Hematopoietic multipotent progenitor cell treated with erythropoietin and hydrocortisone succinate and interleukin-3 and kit ligand, for 17 days (in vitro differentiated cells): ENCODE measurements at regions not wholly inside any gene's neighbourhood (a gene's known extent, or its start where the extent isn't known, plus 50 kb on each side); places are given as distances from the start of the nearest gene placed in this dataset.
"Not testable (repeated sequence)": the region's sequence is repeated elsewhere in the genome, so short reads cannot be mapped to it uniquely, and the experiment has no call there.

Source experiments
- DNase-seq: peaks from one replicate; pipeline ENCODE4 v3.0.0-alpha.2; 2015; ENCODE audit warnings: low spot score

DNA sequence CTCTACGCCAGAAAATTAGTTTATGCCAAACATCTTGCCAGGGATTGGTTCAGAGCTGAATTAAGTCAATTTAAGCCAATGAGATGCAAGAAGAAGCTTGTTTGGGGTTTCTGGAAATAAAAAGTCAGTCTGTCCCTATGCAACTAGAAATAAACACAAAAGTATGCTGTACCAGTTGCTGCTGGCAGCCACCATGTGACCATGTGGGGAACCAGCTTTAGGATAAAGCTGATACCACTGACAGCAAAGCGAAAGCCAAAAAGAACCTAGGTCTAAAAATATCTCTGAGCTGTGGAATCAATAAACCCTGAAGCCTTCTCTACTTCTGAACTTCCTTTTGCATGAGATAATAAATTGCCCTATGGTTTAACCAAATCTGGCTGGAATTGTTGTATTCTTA, 181.8 kb upstream of the PARD3B start:
- DNase-seq: no peak

- DNase-seq: no peak
These were observed 180.3 kb upstream of the PARD3B start for GRCh38 chr2:204364860-204365535.

DNA sequence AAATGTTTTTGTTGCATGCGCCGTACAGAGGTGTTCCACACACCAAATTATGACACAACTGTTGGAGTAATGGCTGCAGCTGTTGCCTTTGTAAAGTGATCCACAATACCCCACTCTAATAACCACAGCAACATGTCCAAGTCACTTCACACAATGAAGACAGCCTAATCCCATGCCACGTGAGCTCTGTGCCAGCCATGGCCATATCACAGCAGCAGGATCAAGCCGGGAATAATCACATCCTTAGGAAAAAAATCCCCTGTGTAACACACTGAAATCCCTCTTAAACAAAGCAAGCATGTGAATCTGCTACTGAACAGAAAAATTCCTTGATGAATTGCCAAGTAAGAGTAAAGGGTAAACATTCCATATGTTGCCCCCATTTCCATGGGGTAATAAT, 179.5 kb upstream of the PARD3B start:
- DNase-seq: no peak

- no peak for DNase-seq
These were observed 177.8 kb upstream of the PARD3B start for GRCh38 chr2:204367466-204367865.

GRCh38 chr2:204370172-204370718, 175.0 kb upstream of the PARD3B start:
- no peak for DNase-seq

DNA sequence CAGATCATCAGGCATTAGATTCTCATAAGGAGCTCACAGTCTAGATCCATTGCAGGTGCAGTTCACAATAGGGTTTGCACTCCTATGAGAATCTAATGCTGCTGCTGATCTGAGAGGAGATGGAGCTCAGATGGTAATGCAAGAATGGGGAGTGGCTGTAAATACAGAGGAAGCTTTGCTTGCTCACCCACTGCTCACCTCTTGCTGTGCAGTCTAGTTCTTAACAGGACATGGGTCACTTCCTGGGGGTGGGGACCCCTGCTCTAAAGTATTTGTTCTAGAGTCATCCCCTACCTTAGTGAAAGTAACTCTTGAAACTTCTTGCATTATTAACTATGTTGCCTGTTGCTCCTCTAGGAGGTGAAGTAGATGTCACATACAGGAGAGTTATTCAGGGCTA, 171.3 kb upstream of the PARD3B start:
- no peak for DNase-seq

DNA sequence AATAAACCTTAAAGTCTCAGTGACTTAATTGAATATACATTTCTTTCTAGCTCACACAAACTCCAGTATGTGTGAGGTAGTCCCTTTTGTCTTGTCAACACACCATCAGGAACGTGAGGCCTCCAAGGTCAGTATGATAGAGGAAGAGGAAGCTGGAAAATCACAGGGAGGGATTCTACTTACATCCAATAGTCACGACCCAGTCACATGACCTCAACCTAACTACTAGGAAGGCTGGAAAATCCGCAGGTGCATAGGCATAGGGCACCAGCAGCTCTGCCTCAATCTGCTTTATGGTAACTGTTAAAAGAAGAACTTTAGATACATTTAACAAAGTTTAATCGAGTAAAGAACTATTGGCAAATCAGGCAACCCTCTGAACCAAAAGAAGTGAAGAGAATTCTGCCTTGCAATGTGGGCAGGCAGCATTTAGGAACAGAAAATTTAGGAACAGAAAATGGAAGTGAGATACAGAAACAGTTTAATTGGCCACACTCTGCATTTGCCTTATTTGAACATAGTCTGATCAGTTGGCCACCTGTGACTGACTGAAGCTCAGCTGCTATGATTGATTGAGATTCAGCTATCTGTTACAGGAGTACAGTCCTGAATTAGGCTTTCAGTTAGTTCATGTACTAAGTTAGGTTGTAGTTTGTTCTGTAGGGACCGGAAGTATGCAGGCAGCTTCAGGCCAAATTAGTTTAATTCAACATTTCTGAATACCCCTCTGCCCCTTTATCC, 165.0 kb upstream of the PARD3B start:
- no peak for DNase-seq

DNA sequence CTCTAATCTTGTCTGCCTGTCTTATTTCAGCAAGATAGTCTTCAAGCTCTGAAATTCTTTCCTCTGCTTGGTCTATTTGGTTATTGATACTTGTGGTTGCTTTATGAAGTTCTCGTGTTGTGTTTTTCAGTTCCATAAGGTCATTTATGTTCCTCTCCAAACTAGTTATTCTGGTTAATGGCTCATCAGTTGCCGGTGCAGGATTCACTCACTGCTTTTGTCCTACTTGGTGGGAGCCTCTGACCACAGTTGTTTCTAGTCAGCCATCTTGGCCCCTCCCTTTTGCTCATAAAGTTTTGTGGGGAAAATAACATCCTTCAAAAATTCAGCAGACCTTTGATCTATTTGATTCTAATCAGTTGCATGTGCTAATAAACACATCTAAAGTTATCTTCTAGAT, 158.6 kb upstream of the PARD3B start:
- DNase-seq: no peak

- no peak for DNase-seq
These were observed 156.2 kb upstream of the PARD3B start for GRCh38 chr2:204389120-204389519.

- no peak for DNase-seq
These were observed 155.4 kb upstream of the PARD3B start for GRCh38 chr2:204389856-204390255.

- DNase-seq: no peak
These were observed 149.7 kb upstream of the PARD3B start for GRCh38 chr2:204395539-204395938.

DNA sequence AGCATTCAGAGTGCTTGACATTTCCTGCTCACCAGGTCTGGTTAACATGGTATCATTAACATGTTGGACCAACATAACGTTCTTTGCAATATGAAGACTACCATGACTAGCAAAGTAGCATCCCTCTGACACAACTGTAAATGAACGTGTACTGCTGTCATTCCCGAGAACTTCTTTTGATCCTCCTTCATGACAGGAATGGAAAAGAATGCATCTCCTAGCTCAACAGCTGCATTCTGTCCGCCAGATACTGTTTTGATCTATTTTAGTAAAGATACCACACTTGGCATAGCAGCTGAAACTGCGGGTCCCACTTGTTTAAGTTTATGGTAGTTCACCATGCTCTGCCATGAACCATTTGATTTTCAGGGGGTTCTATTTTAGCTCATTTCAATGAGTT, 144.2 kb upstream of the PARD3B start:
- DNase-seq: no peak

- DNase-seq: no peak
These were observed 137.9 kb upstream of the PARD3B start for GRCh38 chr2:204407204-204408014.

DNA sequence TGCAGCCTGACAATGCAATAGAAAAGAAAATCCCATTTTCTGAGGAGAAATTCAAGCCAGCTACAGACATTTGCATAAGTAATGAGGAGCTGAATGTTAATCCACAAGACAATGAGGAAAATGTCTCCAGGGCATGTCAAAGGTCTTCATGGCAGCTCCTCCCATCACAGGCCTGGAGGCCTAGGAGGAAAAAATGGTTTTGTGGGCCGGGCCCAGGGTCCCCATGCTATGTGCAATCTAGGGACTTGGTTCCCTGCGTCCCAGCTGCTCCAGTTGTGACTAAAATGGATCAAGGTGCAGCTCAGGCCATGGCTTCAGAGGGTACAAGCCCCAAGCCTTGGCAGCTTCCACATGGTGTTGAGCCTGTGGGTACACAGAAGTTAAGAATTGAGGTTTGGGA, 132.5 kb upstream of the PARD3B start:
- not testable (repeated sequence) for DNase-seq

- no peak for DNase-seq
These were observed 129.7 kb upstream of the PARD3B start for GRCh38 chr2:204415406-204416181.

DNA sequence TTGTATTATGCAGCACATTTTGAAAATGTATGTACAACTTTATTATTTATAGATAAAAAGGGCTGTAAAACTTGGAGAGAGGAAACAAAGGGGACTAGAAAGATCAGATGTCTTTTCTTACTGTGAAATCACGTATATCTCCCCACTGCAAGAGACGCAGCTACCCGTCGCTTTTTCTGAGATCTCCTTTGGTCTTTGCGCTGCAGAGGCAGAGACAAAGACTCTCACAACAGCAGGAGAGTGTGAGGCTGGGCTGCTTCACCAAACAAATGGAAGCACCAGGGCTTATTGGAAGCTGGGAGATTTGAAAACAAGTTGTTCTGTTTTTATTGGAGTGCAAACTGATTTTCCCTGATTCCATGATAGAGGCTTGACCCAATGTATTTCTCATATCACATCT, 129.0 kb upstream of the PARD3B start:
- DNase-seq: no peak

GRCh38 chr2:204425821-204426220, 119.5 kb upstream of the PARD3B start:
- DNase-seq: no peak

DNA sequence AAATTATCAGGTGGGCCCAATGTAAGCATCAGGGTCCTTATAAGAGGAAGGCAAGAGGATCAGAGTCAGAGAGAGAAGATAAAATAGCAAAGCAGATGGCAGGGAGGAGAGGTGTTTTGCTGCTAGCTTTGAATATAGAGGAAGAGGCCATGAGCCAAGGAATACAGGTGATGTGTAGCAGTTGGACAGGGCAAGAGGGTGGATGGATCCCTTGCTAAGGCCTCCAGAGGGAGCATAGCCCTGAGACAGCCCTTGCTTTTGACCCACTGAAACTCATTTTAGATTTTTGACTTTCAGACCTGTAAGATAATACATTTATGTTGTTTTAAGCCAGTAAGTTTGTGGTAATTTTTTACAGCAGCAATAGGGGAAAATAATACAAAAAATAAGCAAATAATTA, 116.6 kb upstream of the PARD3B start:
- no peak for DNase-seq

DNA sequence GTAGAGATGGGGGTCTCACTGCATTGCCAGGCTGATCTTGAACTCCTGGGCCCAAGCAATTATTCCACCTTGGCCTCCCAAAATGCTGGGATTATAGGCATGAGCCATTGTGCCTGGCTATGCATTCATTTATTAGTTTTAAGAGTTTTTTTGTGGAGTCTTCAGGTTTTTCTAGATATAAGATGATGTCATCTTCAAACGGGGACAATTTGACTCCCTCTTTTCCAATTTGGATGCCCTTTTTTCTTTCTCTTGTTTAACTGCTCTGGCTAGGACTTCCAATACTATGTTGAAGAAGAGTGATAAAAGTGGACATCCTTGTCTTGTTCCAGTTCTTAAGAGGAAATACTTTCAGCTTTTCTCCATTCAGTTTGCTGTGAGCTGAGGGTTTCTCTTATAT, 113.7 kb upstream of the PARD3B start:
- no peak for DNase-seq

DNA sequence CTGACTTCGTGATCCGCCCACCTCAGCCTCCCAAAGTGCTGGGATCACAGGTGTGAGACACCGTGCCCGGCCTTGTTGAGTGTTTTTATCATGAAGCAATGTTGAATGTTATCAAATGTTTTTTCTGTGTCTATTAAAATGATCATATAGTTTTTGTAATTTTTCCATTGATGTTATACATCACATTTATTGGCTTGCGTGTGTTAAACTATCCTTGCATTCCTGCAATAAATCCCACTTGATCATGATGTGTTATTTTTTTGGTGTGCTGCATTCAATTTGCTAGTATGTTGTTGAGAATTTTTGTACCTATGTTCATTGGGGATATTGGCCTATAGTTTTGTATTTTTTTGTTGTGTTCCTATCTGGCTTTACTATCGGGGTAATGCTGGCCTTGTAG, 113.1 kb upstream of the PARD3B start:
- DNase-seq: no peak

GRCh38 chr2:204434660-204435462, 110.4 kb upstream of the PARD3B start:
- DNase-seq: no peak
